ENCODE measurements at regions not wholly inside any gene's neighbourhood (a gene's known extent, or its start where the extent isn't known, plus 50 kb on each side); places are given as distances from the start of the nearest gene placed in this dataset.

- ChIA-PET POLR2A (no interaction called here), CTCF (interaction anchor here (0.6 to 1.9 kb wide), 14 partner anchors 10 to 681 kb away, joined by 3 to 8 read pairs (median 3); no protein-coding TSS in a partner anchor)
- no peak for TF ChIP-seq MZF1 (tag by site-specific recombination; IDR thresholded peaks at IDR 0.05; ENCODE audit: borderline replicate concordance)
- TF ChIP-seq, protein P1, sequence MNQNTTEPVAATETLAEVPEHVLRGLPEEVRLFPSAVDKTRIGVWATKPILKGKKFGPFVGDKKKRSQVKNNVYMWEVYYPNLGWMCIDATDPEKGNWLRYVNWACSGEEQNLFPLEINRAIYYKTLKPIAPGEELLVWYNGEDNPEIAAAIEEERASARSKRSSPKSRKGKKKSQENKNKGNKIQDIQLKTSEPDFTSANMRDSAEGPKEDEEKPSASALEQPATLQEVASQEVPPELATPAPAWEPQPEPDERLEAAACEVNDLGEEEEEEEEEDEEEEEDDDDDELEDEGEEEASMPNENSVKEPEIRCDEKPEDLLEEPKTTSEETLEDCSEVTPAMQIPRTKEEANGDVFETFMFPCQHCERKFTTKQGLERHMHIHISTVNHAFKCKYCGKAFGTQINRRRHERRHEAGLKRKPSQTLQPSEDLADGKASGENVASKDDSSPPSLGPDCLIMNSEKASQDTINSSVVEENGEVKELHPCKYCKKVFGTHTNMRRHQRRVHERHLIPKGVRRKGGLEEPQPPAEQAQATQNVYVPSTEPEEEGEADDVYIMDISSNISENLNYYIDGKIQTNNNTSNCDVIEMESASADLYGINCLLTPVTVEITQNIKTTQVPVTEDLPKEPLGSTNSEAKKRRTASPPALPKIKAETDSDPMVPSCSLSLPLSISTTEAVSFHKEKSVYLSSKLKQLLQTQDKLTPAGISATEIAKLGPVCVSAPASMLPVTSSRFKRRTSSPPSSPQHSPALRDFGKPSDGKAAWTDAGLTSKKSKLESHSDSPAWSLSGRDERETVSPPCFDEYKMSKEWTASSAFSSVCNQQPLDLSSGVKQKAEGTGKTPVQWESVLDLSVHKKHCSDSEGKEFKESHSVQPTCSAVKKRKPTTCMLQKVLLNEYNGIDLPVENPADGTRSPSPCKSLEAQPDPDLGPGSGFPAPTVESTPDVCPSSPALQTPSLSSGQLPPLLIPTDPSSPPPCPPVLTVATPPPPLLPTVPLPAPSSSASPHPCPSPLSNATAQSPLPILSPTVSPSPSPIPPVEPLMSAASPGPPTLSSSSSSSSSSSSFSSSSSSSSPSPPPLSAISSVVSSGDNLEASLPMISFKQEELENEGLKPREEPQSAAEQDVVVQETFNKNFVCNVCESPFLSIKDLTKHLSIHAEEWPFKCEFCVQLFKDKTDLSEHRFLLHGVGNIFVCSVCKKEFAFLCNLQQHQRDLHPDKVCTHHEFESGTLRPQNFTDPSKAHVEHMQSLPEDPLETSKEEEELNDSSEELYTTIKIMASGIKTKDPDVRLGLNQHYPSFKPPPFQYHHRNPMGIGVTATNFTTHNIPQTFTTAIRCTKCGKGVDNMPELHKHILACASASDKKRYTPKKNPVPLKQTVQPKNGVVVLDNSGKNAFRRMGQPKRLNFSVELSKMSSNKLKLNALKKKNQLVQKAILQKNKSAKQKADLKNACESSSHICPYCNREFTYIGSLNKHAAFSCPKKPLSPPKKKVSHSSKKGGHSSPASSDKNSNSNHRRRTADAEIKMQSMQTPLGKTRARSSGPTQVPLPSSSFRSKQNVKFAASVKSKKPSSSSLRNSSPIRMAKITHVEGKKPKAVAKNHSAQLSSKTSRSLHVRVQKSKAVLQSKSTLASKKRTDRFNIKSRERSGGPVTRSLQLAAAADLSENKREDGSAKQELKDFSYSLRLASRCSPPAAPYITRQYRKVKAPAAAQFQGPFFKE (tag by site-specific recombination; IDR thresholded peaks at IDR 0.05; ENCODE audit: borderline replicate concordance): no peak
- no peak for TF ChIP-seq ZNF777 (tag by site-specific recombination; IDR thresholded peaks at IDR 0.05; ENCODE audit: borderline replicate concordance)
- H3K27ac ChIP-seq (ENCODE audit: extremely low read depth, low read depth, low read length): no peak overlapping the region
- H3K4me3 ChIP-seq (ENCODE audit: low read depth, low read length): no peak overlapping the region
- no peaks in the 10 kb centered on the region for H3K36me3 ChIP-seq (ENCODE audit: control insufficient read depth in 2 of 2, insufficient read depth in 1 of 2, low read length in 2 of 2)
- H3K9me3 ChIP-seq (ENCODE audit: control insufficient read depth, insufficient read depth, low read depth, low read length): no peaks in the 10 kb centered on the region
- H3K4me1 ChIP-seq (ENCODE audit: control insufficient read depth, insufficient read depth, low read length): no peaks in the 10 kb centered on the region
Measured at GRCh38 chr1:227449741-227450441, 113.5 kb upstream of the ZNF678 start.

DNA sequence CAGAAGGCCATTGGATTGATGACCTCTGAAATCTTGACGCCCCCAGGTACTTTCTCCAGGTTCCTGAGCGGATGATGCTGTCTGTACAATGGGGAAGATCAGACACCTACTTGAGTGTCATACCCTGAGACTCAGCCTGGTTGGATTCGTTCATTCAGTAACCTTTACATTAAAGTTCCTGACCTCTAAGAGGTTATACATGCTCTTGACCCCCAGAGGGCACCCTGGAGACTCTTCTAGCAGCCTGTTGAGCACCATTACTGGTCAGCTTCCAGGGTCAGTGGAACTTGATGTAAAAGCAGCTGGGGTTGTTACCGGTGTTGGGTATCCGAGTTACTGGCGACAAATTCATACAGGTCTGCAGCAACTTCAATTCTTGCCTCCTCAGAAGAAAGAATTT lies 114.3 kb upstream of the ZNF678 start:
- CTCF ChIA-PET: interaction anchor here (0.6 to 1.9 kb wide), 14 partner anchors 9 to 682 kb away, joined by 3 to 8 read pairs (median 3); no protein-coding TSS in a partner anchor
- Histone ChIP-seq H3K36me3 (ENCODE audit: control insufficient read depth in 2 of 2, insufficient read depth in 1 of 2, low read length in 2 of 2) (no peaks in the 10 kb centered on the region), H3K9me3 (ENCODE audit: control insufficient read depth, insufficient read depth, low read depth, low read length) (no peaks in the 10 kb centered on the region), H3K4me3 (ENCODE audit: low read depth, low read length) (no peak overlapping the region), H3K4me1 (ENCODE audit: control insufficient read depth, insufficient read depth, low read length) (no peaks in the 10 kb centered on the region), H3K27ac (ENCODE audit: extremely low read depth, low read depth, low read length) (no peak overlapping the region)
- TF ChIP-seq ATF2 (tag by site-specific recombination; IDR thresholded peaks at IDR 0.05; ENCODE audit: low read depth): no peak
- TF ChIP-seq SCRT2 (tag by site-specific recombination; IDR thresholded peaks at IDR 0.05): peak; percentile 89
- POLR2A ChIA-PET: no interaction called here

DNA sequence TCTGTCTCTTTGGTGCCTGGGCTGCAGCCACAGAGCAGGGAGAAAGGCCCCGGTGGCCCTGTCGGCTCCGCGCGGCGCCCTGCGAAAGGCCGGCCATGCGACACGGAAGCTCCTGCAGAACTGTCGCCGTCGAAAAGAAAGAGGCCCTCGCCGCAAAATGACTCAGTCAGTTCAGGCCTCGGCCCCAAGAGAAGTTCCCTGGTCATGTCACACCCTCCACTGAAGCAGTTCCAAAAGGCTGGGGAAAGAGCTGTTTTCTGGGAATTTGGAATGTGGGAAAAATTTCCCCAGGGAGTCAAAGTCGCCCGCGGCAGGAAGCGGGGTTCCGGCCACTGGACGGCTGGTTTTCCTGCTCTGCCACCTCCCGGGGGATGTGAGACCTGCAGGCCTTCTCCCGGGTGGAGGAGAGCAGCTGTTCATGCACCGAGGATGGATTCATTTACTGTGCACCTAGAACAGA lies 115.8 kb upstream of the ZNF678 start:
- ChIA-PET POLR2A (no interaction called here), CTCF (interaction anchor here (0.7 to 1.6 kb wide), 10 partner anchors 9 to 506 kb away, joined by 3 to 5 read pairs (median 4); no protein-coding TSS in a partner anchor)
- Histone ChIP-seq H3K27ac (ENCODE audit: extremely low read depth, low read depth, low read length) (no peak overlapping the region), H3K4me3 (ENCODE audit: low read depth, low read length) (no peak overlapping the region), H3K9me3 (ENCODE audit: control insufficient read depth, insufficient read depth, low read depth, low read length) (no peaks in the 10 kb centered on the region), H3K36me3 (ENCODE audit: control insufficient read depth in 2 of 2, insufficient read depth in 1 of 2, low read length in 2 of 2) (no peaks in the 10 kb centered on the region), H3K4me1 (ENCODE audit: control insufficient read depth, insufficient read depth, low read length) (no peaks in the 10 kb centered on the region)
- no peak for TF ChIP-seq ZNF37A (tag by site-specific recombination; IDR thresholded peaks at IDR 0.05)
- TF ChIP-seq ZNF214 (tag by site-specific recombination; IDR thresholded peaks at IDR 0.05; ENCODE audit: borderline replicate concordance): no peak
- no peak for TF ChIP-seq ZBTB48 (tag by site-specific recombination; IDR thresholded peaks at IDR 0.05)
- no peak for TF ChIP-seq ZNF146 (tag by site-specific recombination; IDR thresholded peaks at IDR 0.05)
- no peak for TF ChIP-seq ZNF239 (tag by site-specific recombination; IDR thresholded peaks at IDR 0.05)
- no peak for TF ChIP-seq ZNF350 (tag by site-specific recombination; IDR thresholded peaks at IDR 0.05)
- TF ChIP-seq ZNF623 (tag by site-specific recombination; IDR thresholded peaks at IDR 0.05): no peak
- TF ChIP-seq ZNF426 (tag by site-specific recombination; IDR thresholded peaks at IDR 0.05): no peak
- TF ChIP-seq ZNF112 (tag by site-specific recombination; IDR thresholded peaks at IDR 0.05): no peak
- no peak for TF ChIP-seq ZSCAN16 (tag by site-specific recombination; IDR thresholded peaks at IDR 0.05)
- no peak for TF ChIP-seq ZNF571 (tag by site-specific recombination; IDR thresholded peaks at IDR 0.05)
- TF ChIP-seq ZNF133 (tag by site-specific recombination; IDR thresholded peaks at IDR 0.05): no peak
- TF ChIP-seq ZBTB11 (tag by site-specific recombination; conservative IDR thresholded peaks at IDR 0.05; ENCODE audit: low read depth): no peak
- TF ChIP-seq KLF1 (tag by site-specific recombination; IDR thresholded peaks at IDR 0.05): no peak
- no peak for TF ChIP-seq ZNF830 (tag by site-specific recombination; IDR thresholded peaks at IDR 0.05; ENCODE audit: low read depth)
